ENCODE measurements at regions not wholly inside any gene's neighbourhood (a gene's known extent, or its start where the extent isn't known, plus 50 kb on each side); places are given as distances from the start of the nearest gene placed in this dataset.

GRCh38 chr6:155959898-155960495 lies 504.4 kb upstream of the NOX3 start:
- Histone ChIP-seq H3K36me3 (no peaks in the 10 kb centered on the region), H3K4me1 (ENCODE audit: low read depth) (no peaks in the 10 kb centered on the region), H3K4me3 (no peak overlapping the region), H3K9me3 (ENCODE audit: low read depth) (no peaks in the 10 kb centered on the region), H3K27ac (no peak overlapping the region), H3K27me3 (no peaks in the 10 kb centered on the region)
- no peak for TF ChIP-seq CTCF (IDR thresholded peaks at IDR 0.05; ENCODE audit: low read depth, low read length)
- DNase-seq (ENCODE audit: low read depth in 1 of 2, low spot score in 1 of 2): no peak

- DNase-seq (ENCODE audit: low read depth in 1 of 2, low spot score in 1 of 2): no peak
- Histone ChIP-seq H3K36me3 (no peaks in the 10 kb centered on the region), H3K4me3 (no peak overlapping the region), H3K27me3 (no peaks in the 10 kb centered on the region), H3K4me1 (ENCODE audit: low read depth) (no peaks in the 10 kb centered on the region), H3K9me3 (ENCODE audit: low read depth) (no peaks in the 10 kb centered on the region), H3K27ac (no peak overlapping the region)
- no peak for TF ChIP-seq CTCF (IDR thresholded peaks at IDR 0.05; ENCODE audit: low read depth, low read length)
Observed at GRCh38 chr6:155958550-155958949, 502.9 kb upstream of the NOX3 start.

GRCh38 chr6:155955038-155955437 lies 499.4 kb upstream of the NOX3 start:
- no peak for TF ChIP-seq CTCF (IDR thresholded peaks at IDR 0.05; ENCODE audit: low read depth, low read length)
- no peaks in the 10 kb centered on the region for H3K36me3 ChIP-seq
- H3K4me1 ChIP-seq (ENCODE audit: low read depth): no peaks in the 10 kb centered on the region
- no peaks in the 10 kb centered on the region for H3K27me3 ChIP-seq
- no peak for DNase-seq (ENCODE audit: low read depth in 1 of 2, low spot score in 1 of 2)
- no peak overlapping the region for H3K27ac ChIP-seq
- H3K4me3 ChIP-seq: no peak overlapping the region
- no peaks in the 10 kb centered on the region for H3K9me3 ChIP-seq (ENCODE audit: low read depth)

- Histone ChIP-seq H3K36me3 (no peaks in the 10 kb centered on the region), H3K27me3 (no peaks in the 10 kb centered on the region), H3K27ac (no peak overlapping the region), H3K9me3 (ENCODE audit: low read depth) (no peaks in the 10 kb centered on the region), H3K4me3 (no peak overlapping the region), H3K4me1 (ENCODE audit: low read depth) (no peaks in the 10 kb centered on the region)
- DNase-seq (ENCODE audit: low read depth in 1 of 2, low spot score in 1 of 2): no peak
- TF ChIP-seq CTCF (IDR thresholded peaks at IDR 0.05; ENCODE audit: low read depth, low read length): no peak
Observed at GRCh38 chr6:155954149-155954548, 498.5 kb upstream of the NOX3 start.

GRCh38 chr6:155949256-155949655 lies 493.6 kb upstream of the NOX3 start:
- no peaks in the 10 kb centered on the region for H3K9me3 ChIP-seq (ENCODE audit: low read depth)
- no peak overlapping the region for H3K4me3 ChIP-seq
- H3K36me3 ChIP-seq: no peaks in the 10 kb centered on the region
- no peak for TF ChIP-seq CTCF (IDR thresholded peaks at IDR 0.05; ENCODE audit: low read depth, low read length)
- no peaks in the 10 kb centered on the region for H3K27me3 ChIP-seq
- no peak for DNase-seq (ENCODE audit: low read depth in 1 of 2, low spot score in 1 of 2)
- no peak overlapping the region for H3K27ac ChIP-seq
- no peaks in the 10 kb centered on the region for H3K4me1 ChIP-seq (ENCODE audit: low read depth)

GRCh38 chr6:155946860-155947259 lies 491.2 kb upstream of the NOX3 start:
- Histone ChIP-seq H3K4me3 (no peak overlapping the region), H3K9me3 (ENCODE audit: low read depth) (no peaks in the 10 kb centered on the region), H3K4me1 (ENCODE audit: low read depth) (no peaks in the 10 kb centered on the region), H3K27me3 (no peaks in the 10 kb centered on the region), H3K27ac (no peak overlapping the region), H3K36me3 (no peaks in the 10 kb centered on the region)
- no peak for TF ChIP-seq CTCF (IDR thresholded peaks at IDR 0.05; ENCODE audit: low read depth, low read length)
- no peak for DNase-seq (ENCODE audit: low read depth in 1 of 2, low spot score in 1 of 2)
